Transverse colon (tissue), 4 donors: ENCODE measurements at regions not wholly inside any gene's neighbourhood (a gene's known extent, or its start where the extent isn't known, plus 50 kb on each side); places are given as distances from the start of the nearest gene placed in this dataset.
A peak's percentile ranks its signal among the peaks of the same experiment; 100 is the strongest.
"Not testable (repeated sequence)": the region's sequence is repeated elsewhere in the genome, so short reads cannot be mapped to it uniquely, and the experiment has no call there.

Source experiments
- DNase-seq: peaks from one replicate; pipeline ENCODE4 v3.0.0-alpha.2; 2019
- H3K27ac ChIP-seq, 4 donors: fragments of 200-600 bp; sonication (generic); 2 replicates each; pipeline ENCODE4 v1.5.1; 2016 to 2018; ENCODE audit warnings: inconsistent platforms in 4 of 4
- H3K27me3 ChIP-seq: fragments of 200-600 bp; sonication (generic); 2 replicates; pipeline ENCODE4 v1.5.1; 2017; ENCODE audit warnings: inconsistent platforms
- H3K36me3 ChIP-seq, 4 donors: fragments of 200-600 bp; sonication (generic); 2 replicates each; pipeline ENCODE4 v1.5.1; 2017 to 2019; ENCODE audit warnings: inconsistent platforms in 4 of 4
- H3K4me1 ChIP-seq, 4 donors: fragments of 200-600 bp; sonication (generic); 2 replicates each; pipeline ENCODE4 v1.5.1; 2017 to 2020; ENCODE audit warnings: inconsistent platforms in 4 of 4
- H3K4me3 ChIP-seq, 4 donors: fragments of 200-600 bp; sonication (generic); 1 replicate in 1 of 4; 2 replicates in 3 of 4; pipeline versions ENCODE4 v1.5.1 to v1.6.1; 2017 to 2019; ENCODE audit warnings: inconsistent platforms in 4 of 4
- H3K9me3 ChIP-seq, 2 donors: fragments of 200-600 bp; sonication (generic); 2 replicates each; pipeline ENCODE4 v1.5.1; 2017 to 2019; ENCODE audit warnings: inconsistent platforms in 2 of 2
- EP300 ChIP-seq: sonication (generic); formaldehyde crosslinking; IDR thresholded peaks from one replicate; pipeline ENCODE4 v1.6.1; 2017; ENCODE audit warnings: antibody characterized with exemption, low read depth
- POLR2A ChIP-seq: fragments of 450-650 bp; IDR thresholded peaks from one replicate; pipeline ENCODE4 v1.6.1; 2016; ENCODE audit warnings: antibody characterized with exemption, mild to moderate bottlenecking, moderate library complexity
- POLR2AphosphoS5 ChIP-seq, 3 donors: sonication (generic); formaldehyde crosslinking; IDR thresholded peaks; one replicate each; pipeline ENCODE4 v1.6.1; 2016; ENCODE audit warnings: antibody characterized with exemption in 3 of 3
- WGBS, 2 donors: methylation state at CpG; one replicate each; pipeline ENCODE4 v1.1.5; 2018; ENCODE audit warnings: low coverage in 1 of 2; 5-methylcytosine and 5-hydroxymethylcytosine counted together
- in situ Hi-C, 4 donors: fragments of 200-750 bp; cut with MboI; loops; one replicate each; pipeline versions ENCODE4 v1.15.0 to v1.15.1; 2017; ENCODE audit warnings: low sequenced_read_pairs in 3 of 4, low pct_ligation_motif_present in 1 of 4, low pct_unique_long_range_greater_than_20kb in 1 of 4
- intact Hi-C: fragments of 100-400 bp; cut with DNase I; formaldehyde crosslinking; loops from one replicate; pipeline ENCODE4 v1.15.1; 2023; ENCODE audit warnings: low total_unique reads
- TF ChIP-seq, protein P1 (sequence below), 5 experiments: fragments of 200-600 bp in 3 of 5; fragments of 450-650 bp in 2 of 5; sonication (generic) in 3 of 5; IDR thresholded peaks; 1 replicate in 2 of 5; 2 replicates in 3 of 5; pipeline ENCODE4 v1.5.1; 2016 to 2017; ENCODE audit warnings: antibody characterized with exemption in 5 of 5, inconsistent platforms in 3 of 5, mild to moderate bottlenecking in 2 of 5, moderate library complexity in 1 of 5

DNA sequence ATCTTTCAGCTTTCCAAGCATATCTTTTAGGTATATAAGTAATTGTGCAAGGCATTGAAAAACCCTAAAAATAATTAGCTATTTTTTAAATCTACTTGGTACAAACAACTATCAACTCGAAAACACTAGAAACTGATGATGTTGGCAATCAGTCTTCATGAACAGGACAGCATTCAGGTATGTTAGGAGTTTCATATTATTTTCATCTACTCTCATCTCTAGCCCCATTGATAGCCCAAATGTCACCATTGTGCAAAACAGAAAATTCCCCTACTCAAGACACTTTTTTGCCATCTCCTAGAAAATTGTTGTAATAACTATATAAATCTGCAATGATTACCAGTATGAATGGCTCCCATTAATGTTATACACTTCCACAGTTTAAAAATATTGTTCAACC is 144.5 kb upstream of the KRAS start:
- Histone ChIP-seq H3K36me3 (no peaks in the 10 kb centered on the region), H3K4me1 (no peaks in the 10 kb centered on the region), H3K27ac (no peak overlapping the region), H3K4me3 (no peak overlapping the region), H3K27me3 (no peaks in the 10 kb centered on the region), H3K9me3 (no peaks in the 10 kb centered on the region)
- intact Hi-C loops: no loop called here
- DNase-seq: no peak
- in situ Hi-C loops: no loop called here
- no peak for TF ChIP-seq POLR2AphosphoS5 (IDR thresholded peaks at IDR 0.05)
- no peak for TF ChIP-seq EP300
- no peak for TF ChIP-seq POLR2A
- TF ChIP-seq, protein P1, sequence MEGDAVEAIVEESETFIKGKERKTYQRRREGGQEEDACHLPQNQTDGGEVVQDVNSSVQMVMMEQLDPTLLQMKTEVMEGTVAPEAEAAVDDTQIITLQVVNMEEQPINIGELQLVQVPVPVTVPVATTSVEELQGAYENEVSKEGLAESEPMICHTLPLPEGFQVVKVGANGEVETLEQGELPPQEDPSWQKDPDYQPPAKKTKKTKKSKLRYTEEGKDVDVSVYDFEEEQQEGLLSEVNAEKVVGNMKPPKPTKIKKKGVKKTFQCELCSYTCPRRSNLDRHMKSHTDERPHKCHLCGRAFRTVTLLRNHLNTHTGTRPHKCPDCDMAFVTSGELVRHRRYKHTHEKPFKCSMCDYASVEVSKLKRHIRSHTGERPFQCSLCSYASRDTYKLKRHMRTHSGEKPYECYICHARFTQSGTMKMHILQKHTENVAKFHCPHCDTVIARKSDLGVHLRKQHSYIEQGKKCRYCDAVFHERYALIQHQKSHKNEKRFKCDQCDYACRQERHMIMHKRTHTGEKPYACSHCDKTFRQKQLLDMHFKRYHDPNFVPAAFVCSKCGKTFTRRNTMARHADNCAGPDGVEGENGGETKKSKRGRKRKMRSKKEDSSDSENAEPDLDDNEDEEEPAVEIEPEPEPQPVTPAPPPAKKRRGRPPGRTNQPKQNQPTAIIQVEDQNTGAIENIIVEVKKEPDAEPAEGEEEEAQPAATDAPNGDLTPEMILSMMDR (IDR thresholded peaks at IDR 0.05): no peak
- WGBS, 2 donors: 0 to 29% methylated on average over 1 of the region's 1 CpG

- H3K4me1 ChIP-seq, H3K9me3 ChIP-seq, in situ Hi-C loops, DNase-seq, H3K4me3 ChIP-seq, intact Hi-C loops, H3K27me3 ChIP-seq, H3K27ac ChIP-seq, H3K36me3 ChIP-seq: not testable (repeated sequence)
- WGBS, 2 donors: 56 to 71% methylated on average over 3 to 4 of the region's 4 CpGs
Measured at GRCh38 chr12:25394775-25395174, 144.0 kb upstream of the KRAS start.

GRCh38 chr12:25394025-25394424 is 143.3 kb upstream of the KRAS start:
- no peak for TF ChIP-seq EP300
- in situ Hi-C loops: no loop called here
- WGBS, 2 donors: 87 to 88% methylated on average over 9 of the region's 9 CpGs
- H3K9me3 ChIP-seq: no peaks in the 10 kb centered on the region
- H3K36me3 ChIP-seq: no peaks in the 10 kb centered on the region
- no peaks in the 10 kb centered on the region for H3K4me1 ChIP-seq
- H3K4me3 ChIP-seq: no peak overlapping the region
- DNase-seq: no peak
- H3K27me3 ChIP-seq: no peaks in the 10 kb centered on the region
- H3K27ac ChIP-seq: no peak overlapping the region
- intact Hi-C loops: no loop called here

DNA sequence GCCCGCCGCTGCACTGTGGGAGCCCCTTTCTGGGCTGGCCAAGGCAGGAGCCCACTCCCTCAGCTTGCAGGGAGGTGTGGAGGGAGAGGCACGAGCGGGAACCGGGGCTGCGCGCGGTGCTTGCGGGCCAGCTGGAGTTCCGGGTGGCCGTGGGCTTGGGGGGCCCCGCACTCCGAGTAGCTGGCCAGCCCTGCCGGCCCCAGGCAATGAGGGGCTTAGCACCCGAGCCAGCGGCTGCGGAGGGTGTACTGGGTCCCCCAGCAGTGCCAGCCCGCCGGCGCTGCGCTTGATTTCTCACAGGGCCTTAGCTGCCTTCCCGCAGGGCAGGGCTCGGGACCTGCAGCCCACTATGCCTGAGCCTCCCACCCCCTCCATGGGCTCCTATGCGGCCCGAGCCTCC is 140.6 kb upstream of the KRAS start:
- H3K4me1 ChIP-seq: peaks cover 0 to 19% (median 12%) of the 10 kb centered on the region in 4 donors
- H3K36me3 ChIP-seq, in situ Hi-C loops, H3K27ac ChIP-seq, intact Hi-C loops, DNase-seq, H3K9me3 ChIP-seq, H3K27me3 ChIP-seq, H3K4me3 ChIP-seq: not testable (repeated sequence)
- WGBS, 2 donors: 94% methylated on average over 22 of the region's 25 CpGs; no CpG with 5 or more reads in 1 of the 2 donors

DNA sequence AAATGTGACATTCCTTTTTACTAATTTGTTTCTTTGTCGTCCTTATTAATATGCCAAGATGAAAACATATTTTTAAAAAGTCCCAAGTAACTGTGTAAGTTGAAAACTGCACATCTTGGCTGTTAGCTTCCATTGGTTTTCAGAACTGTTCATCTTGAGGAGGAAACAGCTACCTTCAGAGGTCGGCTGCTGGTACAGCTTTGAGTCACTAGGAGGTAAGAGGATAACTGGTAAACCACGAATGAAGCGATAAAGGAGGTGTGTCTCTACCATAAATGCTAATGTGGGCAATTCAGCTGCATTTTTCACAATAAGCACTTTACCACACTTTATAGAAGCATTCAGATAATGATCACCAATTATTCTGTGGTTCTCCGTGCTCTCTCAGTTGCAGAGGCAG is 137.5 kb upstream of the KRAS start:
- peak; percentile 51 for DNase-seq
- Histone ChIP-seq H3K36me3 (no peaks in the 10 kb centered on the region), H3K9me3 (no peaks in the 10 kb centered on the region), H3K4me1 (peaks cover 5 to 39% (median 24%) of the 10 kb centered on the region in 4 donors), H3K27me3 (no peaks in the 10 kb centered on the region), H3K27ac (peak overlapping the region in 2 of 4 donors; percentile 5 to 13), H3K4me3 (no peak overlapping the region)
- in situ Hi-C loops: no loop called here
- 42 to 47% methylated on average over 4 to 5 of the region's 5 CpGs for WGBS, 2 donors
- intact Hi-C loops: no loop called here
- TF ChIP-seq POLR2AphosphoS5 (IDR thresholded peaks at IDR 0.05) (peak in 1 of 3 donors; percentile 11), POLR2A (no peak)
- TF ChIP-seq, protein P1 (IDR thresholded peaks at IDR 0.05): peak in 2 of 5 experiments; percentile 38 to 48

DNA sequence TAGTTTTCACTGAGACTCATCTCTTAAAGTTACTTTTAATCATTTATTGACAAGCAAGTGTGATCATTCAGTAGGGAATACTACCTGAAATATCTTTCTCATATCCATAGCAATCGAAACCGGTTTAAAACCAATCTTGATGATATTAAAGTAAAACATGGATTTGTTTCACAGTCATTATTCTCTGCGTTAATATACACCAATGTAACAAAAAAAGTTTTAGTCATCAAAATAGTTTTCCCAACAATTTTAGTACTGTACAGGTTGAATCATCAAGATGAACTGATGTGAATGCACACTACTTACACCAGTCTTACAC is 137.0 kb upstream of the KRAS start:
- intact Hi-C loops: no loop called here
- Histone ChIP-seq H3K36me3 (no peaks in the 10 kb centered on the region), H3K9me3 (no peaks in the 10 kb centered on the region), H3K4me3 (no peak overlapping the region), H3K27ac (peak overlapping the region in 3 of 4 donors; percentile 5 to 98 (median 13)), H3K27me3 (no peaks in the 10 kb centered on the region), H3K4me1 (peaks cover 5 to 44% (median 28%) of the 10 kb centered on the region in 4 donors)
- DNase-seq: no peak
- 69 to 77% methylated on average over 3 of the region's 3 CpGs for WGBS, 2 donors
- TF ChIP-seq POLR2A: no peak
- TF ChIP-seq EP300: no peak
- TF ChIP-seq POLR2AphosphoS5 (IDR thresholded peaks at IDR 0.05): no peak
- TF ChIP-seq, protein P1 (IDR thresholded peaks at IDR 0.05): no peak
- in situ Hi-C loops: no loop called here
